NT2/D1 (cell line): ENCODE measurements at regions not wholly inside any gene's neighbourhood (a gene's known extent, or its start where the extent isn't known, plus 50 kb on each side); places are given as distances from the start of the nearest gene placed in this dataset.

Experiments
- DNase-seq: peaks from one replicate; pipeline ENCODE4 v3.0.0-alpha.2; 2011; ENCODE audit warnings: low read depth, low spot score
- H3K27me3 ChIP-seq: 2 replicates; pipeline ENCODE4 v1.6.0; 2011; ENCODE audit warnings: mild to moderate bottlenecking; ENCODE audit not compliant: insufficient read length, insufficient read depth
- H3K36me3 ChIP-seq: 2 replicates; pipeline ENCODE4 v1.6.1; 2011; ENCODE audit warnings: mild to moderate bottlenecking, low read length, mixed read lengths; ENCODE audit not compliant: insufficient read depth, insufficient read length
- H3K4me1 ChIP-seq: 2 replicates; pipeline ENCODE4 v1.5.1; 2011; ENCODE audit not compliant: insufficient read depth, insufficient read length
- H3K4me3 ChIP-seq: 2 replicates; pipeline ENCODE4 v1.5.1; 2011; ENCODE audit warnings: low read depth; ENCODE audit not compliant: insufficient read length
- H3K9ac ChIP-seq: 2 replicates; pipeline ENCODE4 v1.6.0; 2011; ENCODE audit warnings: low read depth; ENCODE audit not compliant: insufficient read length
- H3K9me3 ChIP-seq: 2 replicates; pipeline ENCODE4 v1.5.1; 2011; ENCODE audit warnings: mild to moderate bottlenecking, low read length; ENCODE audit not compliant: insufficient read depth
- SUZ12 ChIP-seq: IDR thresholded peaks from 2 replicates; pipeline ENCODE4 v1.6.1; 2011; ENCODE audit not compliant: insufficient read length, insufficient read depth; ENCODE audit errors: extremely low read depth
- YY1 ChIP-seq: IDR thresholded peaks from 2 replicates; pipeline ENCODE4 v1.6.1; 2011; ENCODE audit not compliant: insufficient read length, insufficient read depth
- ZNF274 ChIP-seq: IDR thresholded peaks from 2 replicates; pipeline ENCODE4 v1.6.1; 2011; ENCODE audit warnings: mild to moderate bottlenecking, low read depth, low read length

DNA sequence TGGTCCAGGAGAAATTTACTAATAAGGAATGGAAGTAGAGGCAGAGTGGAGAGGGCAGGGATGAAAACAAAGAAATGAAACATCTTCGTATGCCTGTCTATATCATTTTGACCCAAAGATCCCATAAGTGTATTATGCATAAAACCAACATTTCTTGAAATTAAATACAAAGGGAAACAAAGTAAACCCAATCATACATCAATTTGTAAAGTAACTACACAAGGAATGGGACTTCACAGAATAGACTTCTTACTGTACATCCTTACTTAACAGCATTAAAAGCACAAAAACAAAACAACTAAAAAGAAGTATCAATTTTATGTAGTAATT lies 253.6 kb upstream of the CCDC179 start:
- Histone ChIP-seq H3K27me3 (no peaks in the 10 kb centered on the region), H3K4me1 (no peaks in the 10 kb centered on the region), H3K4me3 (no peak overlapping the region), H3K9ac (no peak overlapping the region), H3K36me3 (no peaks in the 10 kb centered on the region), H3K9me3 (0 out of 2 replicates have a peak, but pooled peaks cover 12% of the 10 kb centered on the region)
- no peak for DNase-seq
- no peak for TF ChIP-seq SUZ12
- no peak for TF ChIP-seq ZNF274
- no peak for TF ChIP-seq YY1

- TF ChIP-seq ZNF274 (no peak), YY1 (no peak), SUZ12 (no peak)
- no peak for DNase-seq
- H3K9me3 ChIP-seq, result no peaks in the 10 kb centered on the region
- H3K4me1 ChIP-seq, result no peaks in the 10 kb centered on the region
- no peak overlapping the region for H3K9ac ChIP-seq
- H3K4me3 ChIP-seq, result no peak overlapping the region
- no peaks in the 10 kb centered on the region for H3K36me3 ChIP-seq
- no peaks in the 10 kb centered on the region for H3K27me3 ChIP-seq
These were observed 263.5 kb upstream of the CCDC179 start for GRCh38 chr11:23123753-23124152.

GRCh38 chr11:23124249-23124648 lies 264.0 kb upstream of the CCDC179 start:
- no peaks in the 10 kb centered on the region for H3K4me1 ChIP-seq
- H3K4me3 ChIP-seq, result no peak overlapping the region
- TF ChIP-seq YY1 (no peak), SUZ12 (no peak), ZNF274 (no peak)
- H3K27me3 ChIP-seq, result no peaks in the 10 kb centered on the region
- H3K9me3 ChIP-seq, result no peaks in the 10 kb centered on the region
- DNase-seq, result no peak
- no peaks in the 10 kb centered on the region for H3K36me3 ChIP-seq
- H3K9ac ChIP-seq, result no peak overlapping the region

- no peaks in the 10 kb centered on the region for H3K9me3 ChIP-seq
- TF ChIP-seq SUZ12 (no peak), ZNF274 (no peak), YY1 (no peak)
- H3K27me3 ChIP-seq, result no peaks in the 10 kb centered on the region
- H3K4me3 ChIP-seq, result no peak overlapping the region
- no peaks in the 10 kb centered on the region for H3K4me1 ChIP-seq
- no peaks in the 10 kb centered on the region for H3K36me3 ChIP-seq
- DNase-seq, result no peak
- H3K9ac ChIP-seq, result no peak overlapping the region
These were observed 264.7 kb upstream of the CCDC179 start for GRCh38 chr11:23124996-23125395.

DNA sequence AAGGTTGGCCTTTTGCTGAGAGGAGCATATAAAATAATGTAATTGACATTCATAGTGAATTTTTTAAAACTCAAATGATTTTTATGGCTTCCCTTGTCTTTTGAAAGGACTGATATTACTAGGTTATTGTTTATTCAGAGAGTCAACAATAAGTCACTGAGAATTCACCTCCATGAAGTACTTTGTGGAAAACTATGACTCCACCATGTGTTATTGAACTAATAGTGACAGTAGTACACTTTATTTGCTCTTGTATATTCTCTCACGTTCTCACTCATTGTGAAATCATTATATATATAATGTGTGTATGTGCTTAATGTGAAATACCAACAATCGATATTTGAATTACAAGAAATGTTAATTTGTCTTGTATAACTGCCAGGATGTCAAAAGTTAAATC lies 267.4 kb upstream of the CCDC179 start:
- no peak overlapping the region for H3K9ac ChIP-seq
- H3K4me3 ChIP-seq, result no peak overlapping the region
- no peaks in the 10 kb centered on the region for H3K4me1 ChIP-seq
- no peaks in the 10 kb centered on the region for H3K27me3 ChIP-seq
- TF ChIP-seq YY1, result no peak
- TF ChIP-seq SUZ12, result no peak
- no peak for TF ChIP-seq ZNF274
- no peaks in the 10 kb centered on the region for H3K9me3 ChIP-seq
- no peaks in the 10 kb centered on the region for H3K36me3 ChIP-seq
- no peak for DNase-seq

DNA sequence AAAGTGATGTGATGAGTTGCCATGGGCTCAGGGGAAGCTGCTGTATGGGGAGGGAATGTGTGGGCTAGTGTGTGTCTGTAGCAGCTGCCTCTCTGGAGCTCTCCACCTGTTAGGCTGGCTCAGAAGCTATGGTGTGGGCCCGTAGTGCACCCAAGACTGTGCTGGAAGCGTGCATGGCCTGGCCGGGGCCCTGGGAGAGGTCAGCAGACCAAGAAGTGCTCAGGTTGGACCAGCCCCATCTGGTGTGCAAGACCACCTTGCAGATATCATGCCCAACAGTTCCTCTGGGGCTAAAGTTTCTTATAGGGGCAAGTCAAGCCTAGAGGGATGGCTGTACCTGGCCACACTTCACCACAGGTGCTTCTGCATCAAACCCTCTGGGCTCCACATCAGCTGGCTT lies 274.4 kb upstream of the CCDC179 start:
- Histone ChIP-seq H3K9me3 (no peaks in the 10 kb centered on the region), H3K36me3 (no peaks in the 10 kb centered on the region), H3K4me3 (no peak overlapping the region), H3K9ac (no peak overlapping the region), H3K4me1 (no peaks in the 10 kb centered on the region), H3K27me3 (no peaks in the 10 kb centered on the region)
- no peak for DNase-seq
- no peak for TF ChIP-seq SUZ12
- no peak for TF ChIP-seq ZNF274
- TF ChIP-seq YY1, result no peak

- no peak for DNase-seq
- no peak overlapping the region for H3K4me3 ChIP-seq
- no peak overlapping the region for H3K9ac ChIP-seq
- H3K27me3 ChIP-seq, result no peaks in the 10 kb centered on the region
- H3K36me3 ChIP-seq, result no peaks in the 10 kb centered on the region
- no peaks in the 10 kb centered on the region for H3K4me1 ChIP-seq
- no peaks in the 10 kb centered on the region for H3K9me3 ChIP-seq
- TF ChIP-seq SUZ12 (no peak), ZNF274 (no peak), YY1 (no peak)
These were observed 278.5 kb upstream of the CCDC179 start for GRCh38 chr11:23138761-23139160.

DNA sequence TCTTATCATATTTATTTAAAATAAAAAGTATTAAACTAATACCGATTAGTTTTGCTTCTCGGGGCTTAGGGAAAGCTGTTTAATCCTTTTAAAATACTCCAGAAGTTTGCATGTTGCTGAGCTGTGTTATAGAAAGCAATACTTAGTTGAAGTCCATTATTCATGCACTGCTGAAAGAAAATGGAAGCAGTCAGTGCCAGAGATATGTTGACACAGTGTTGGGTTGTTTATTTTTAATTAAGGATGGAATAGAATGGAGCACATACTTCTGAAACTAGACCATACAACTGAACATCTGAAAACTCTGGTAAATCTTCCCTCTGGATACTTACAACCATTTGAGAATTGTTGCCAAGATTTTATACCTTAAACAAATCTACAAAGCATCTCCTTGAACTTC lies 282.7 kb upstream of the CCDC179 start:
- no peak for DNase-seq
- TF ChIP-seq YY1, result no peak
- TF ChIP-seq ZNF274, result no peak
- no peak for TF ChIP-seq SUZ12
- no peak overlapping the region for H3K4me3 ChIP-seq
- H3K9ac ChIP-seq, result no peak overlapping the region
- no peaks in the 10 kb centered on the region for H3K27me3 ChIP-seq
- no peaks in the 10 kb centered on the region for H3K36me3 ChIP-seq
- no peaks in the 10 kb centered on the region for H3K4me1 ChIP-seq
- H3K9me3 ChIP-seq, result no peaks in the 10 kb centered on the region
